ENCODE measurements at regions not wholly inside any gene's neighbourhood (a gene's known extent, or its start where the extent isn't known, plus 50 kb on each side); places are given as distances from the start of the nearest gene placed in this dataset.

- Mint-ChIP-seq H3K4me1 (ENCODE audit: unreplicated experiment) (peaks cover 6% of the 10 kb centered on the region), H3K9me3 (ENCODE audit: unreplicated experiment) (no peaks in the 10 kb centered on the region), H3K27ac (ENCODE audit: unreplicated experiment) (no peak overlapping the region), H3K4me3 (ENCODE audit: unreplicated experiment) (no peak overlapping the region), H3K36me3 (ENCODE audit: low read depth, unreplicated experiment) (no peaks in the 10 kb centered on the region), H3K27me3 (ENCODE audit: unreplicated experiment) (peaks cover 8% of the 10 kb centered on the region)
- TF ChIP-seq, protein P1, sequence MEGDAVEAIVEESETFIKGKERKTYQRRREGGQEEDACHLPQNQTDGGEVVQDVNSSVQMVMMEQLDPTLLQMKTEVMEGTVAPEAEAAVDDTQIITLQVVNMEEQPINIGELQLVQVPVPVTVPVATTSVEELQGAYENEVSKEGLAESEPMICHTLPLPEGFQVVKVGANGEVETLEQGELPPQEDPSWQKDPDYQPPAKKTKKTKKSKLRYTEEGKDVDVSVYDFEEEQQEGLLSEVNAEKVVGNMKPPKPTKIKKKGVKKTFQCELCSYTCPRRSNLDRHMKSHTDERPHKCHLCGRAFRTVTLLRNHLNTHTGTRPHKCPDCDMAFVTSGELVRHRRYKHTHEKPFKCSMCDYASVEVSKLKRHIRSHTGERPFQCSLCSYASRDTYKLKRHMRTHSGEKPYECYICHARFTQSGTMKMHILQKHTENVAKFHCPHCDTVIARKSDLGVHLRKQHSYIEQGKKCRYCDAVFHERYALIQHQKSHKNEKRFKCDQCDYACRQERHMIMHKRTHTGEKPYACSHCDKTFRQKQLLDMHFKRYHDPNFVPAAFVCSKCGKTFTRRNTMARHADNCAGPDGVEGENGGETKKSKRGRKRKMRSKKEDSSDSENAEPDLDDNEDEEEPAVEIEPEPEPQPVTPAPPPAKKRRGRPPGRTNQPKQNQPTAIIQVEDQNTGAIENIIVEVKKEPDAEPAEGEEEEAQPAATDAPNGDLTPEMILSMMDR (IDR thresholded peaks at IDR 0.05; ENCODE audit: unreplicated experiment), result no peak
- DNase-seq (ENCODE audit: low spot score), result no peak
These were observed 145.8 kb upstream of the WNT4 start for GRCh38 chr1:22288593-22289241.

GRCh38 chr1:22289307-22289995 lies 146.6 kb upstream of the WNT4 start:
- H3K36me3 Mint-ChIP-seq (ENCODE audit: low read depth, unreplicated experiment), result no peaks in the 10 kb centered on the region
- no peak overlapping the region for H3K27ac Mint-ChIP-seq (ENCODE audit: unreplicated experiment)
- H3K27me3 Mint-ChIP-seq (ENCODE audit: unreplicated experiment), result peaks cover 8% of the 10 kb centered on the region
- TF ChIP-seq, protein P1 (IDR thresholded peaks at IDR 0.05; ENCODE audit: unreplicated experiment), result no peak
- H3K9me3 Mint-ChIP-seq (ENCODE audit: unreplicated experiment), result no peaks in the 10 kb centered on the region
- peaks cover 6% of the 10 kb centered on the region for H3K4me1 Mint-ChIP-seq (ENCODE audit: unreplicated experiment)
- no peak overlapping the region for H3K4me3 Mint-ChIP-seq (ENCODE audit: unreplicated experiment)
- DNase-seq (ENCODE audit: low spot score), result no peak

DNA sequence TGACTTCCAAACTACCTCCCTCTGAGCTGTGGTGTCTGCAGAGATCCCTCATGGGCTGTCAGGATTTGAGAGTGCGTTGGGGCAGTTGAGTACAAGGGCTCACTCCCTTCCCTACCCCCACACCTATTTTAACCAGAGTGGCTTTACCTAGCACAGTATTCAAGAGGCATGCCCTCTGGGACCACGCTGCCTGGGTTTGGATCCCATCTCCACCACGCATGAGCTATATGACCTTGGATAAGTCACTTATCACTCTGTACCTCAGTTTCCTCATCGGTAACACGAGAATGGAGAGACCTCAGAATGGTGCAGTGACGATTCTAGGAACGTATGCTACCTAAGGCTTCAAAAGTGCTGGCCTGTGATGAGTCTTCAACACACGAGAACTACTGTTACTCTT lies 147.3 kb upstream of the WNT4 start:
- no peak overlapping the region for H3K27ac Mint-ChIP-seq (ENCODE audit: unreplicated experiment)
- DNase-seq (ENCODE audit: low spot score), result no peak
- peaks cover 8% of the 10 kb centered on the region for H3K27me3 Mint-ChIP-seq (ENCODE audit: unreplicated experiment)
- H3K9me3 Mint-ChIP-seq (ENCODE audit: unreplicated experiment), result no peaks in the 10 kb centered on the region
- H3K4me3 Mint-ChIP-seq (ENCODE audit: unreplicated experiment), result no peak overlapping the region
- H3K4me1 Mint-ChIP-seq (ENCODE audit: unreplicated experiment), result peaks cover 6% of the 10 kb centered on the region
- TF ChIP-seq, protein P1 (IDR thresholded peaks at IDR 0.05; ENCODE audit: unreplicated experiment), result no peak
- no peaks in the 10 kb centered on the region for H3K36me3 Mint-ChIP-seq (ENCODE audit: low read depth, unreplicated experiment)

DNA sequence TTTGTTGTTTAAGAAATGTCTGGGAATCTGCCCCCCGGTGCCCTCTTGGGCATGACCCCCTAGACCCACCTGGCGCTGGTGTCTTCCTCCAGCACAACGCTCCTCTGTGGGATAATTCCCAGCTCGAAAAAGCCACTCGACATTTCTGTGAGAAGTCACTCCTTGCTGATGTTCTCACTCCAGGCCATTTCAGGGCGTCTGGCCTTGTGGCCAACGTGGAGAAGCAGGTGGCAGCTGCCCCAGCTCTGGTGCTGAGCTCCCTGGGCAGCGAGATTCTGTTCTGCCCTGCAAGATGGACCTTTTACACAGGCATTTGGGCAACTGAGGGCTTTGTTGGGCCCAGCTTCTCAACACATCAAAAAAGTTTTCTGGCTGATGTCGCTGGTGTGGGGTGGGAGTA lies 147.7 kb upstream of the WNT4 start:
- no peak for DNase-seq (ENCODE audit: low spot score)
- H3K36me3 Mint-ChIP-seq (ENCODE audit: low read depth, unreplicated experiment), result no peaks in the 10 kb centered on the region
- no peak overlapping the region for H3K27ac Mint-ChIP-seq (ENCODE audit: unreplicated experiment)

More for the DNA sequence above, 147.7 kb upstream of the WNT4 start:
- peaks cover 8% of the 10 kb centered on the region for H3K27me3 Mint-ChIP-seq (ENCODE audit: unreplicated experiment)
- TF ChIP-seq, protein P1 (IDR thresholded peaks at IDR 0.05; ENCODE audit: unreplicated experiment), result no peak
- H3K4me3 Mint-ChIP-seq (ENCODE audit: unreplicated experiment), result no peak overlapping the region
- no peaks in the 10 kb centered on the region for H3K9me3 Mint-ChIP-seq (ENCODE audit: unreplicated experiment)
- H3K4me1 Mint-ChIP-seq (ENCODE audit: unreplicated experiment), result peaks cover 6% of the 10 kb centered on the region

All from endothelial cell (in vitro differentiated cells).